Stimulated activated CD8-positive, alpha-beta memory T cell treated with anti-CD3 and anti-CD28 coated beads, Interleukin-12 subunit alpha, Interleukin-12 subunit beta, amount 100 ng/mL, for 24 hours (primary cell): ENCODE measurements at regions not wholly inside any gene's neighbourhood (a gene's known extent, or its start where the extent isn't known, plus 50 kb on each side); places are given as distances from the start of the nearest gene placed in this dataset.
"Not testable (repeated sequence)": the region's sequence is repeated elsewhere in the genome, so short reads cannot be mapped to it uniquely, and the experiment has no call there.

Source experiments
- DNase-seq: peaks from one replicate; pipeline ENCODE4 v3.0.0-alpha.2; 2020; ENCODE audit errors: extremely low read depth

- no peak for DNase-seq
Measured at GRCh38 chr4:1572964-1573720, 111.0 kb downstream of the FAM53A start.

GRCh38 chr4:1572521-1572920, 111.6 kb downstream of the FAM53A start:
- no peak for DNase-seq

GRCh38 chr4:1572010-1572385, 112.1 kb downstream of the FAM53A start:
- no peak for DNase-seq

GRCh38 chr4:1571165-1572009, 112.7 kb downstream of the FAM53A start:
- no peak for DNase-seq

- DNase-seq, result no peak
Measured at GRCh38 chr4:1570291-1571164, 113.6 kb downstream of the FAM53A start.

GRCh38 chr4:1569461-1570151, 114.5 kb downstream of the FAM53A start:
- DNase-seq, result no peak

- DNase-seq, result no peak
Measured at GRCh38 chr4:1568855-1569460, 115.2 kb downstream of the FAM53A start.

GRCh38 chr4:1567808-1568581, 116.1 kb downstream of the FAM53A start:
- no peak for DNase-seq

GRCh38 chr4:1567519-1567807, 116.7 kb downstream of the FAM53A start:
- DNase-seq, result no peak

GRCh38 chr4:1566838-1567518, 117.1 kb downstream of the FAM53A start:
- no peak for DNase-seq

GRCh38 chr4:1566301-1566837, 117.7 kb downstream of the FAM53A start:
- DNase-seq, result not testable (repeated sequence)

- no peak for DNase-seq
Measured at GRCh38 chr4:1565598-1566295, 118.4 kb downstream of the FAM53A start.

- no peak for DNase-seq
Measured at GRCh38 chr4:1564535-1565375, 119.4 kb downstream of the FAM53A start.

GRCh38 chr4:1563768-1564485, 120.2 kb downstream of the FAM53A start:
- no peak for DNase-seq

- DNase-seq, result no peak
Measured at GRCh38 chr4:1563241-1563640, 120.9 kb downstream of the FAM53A start.

- DNase-seq, result no peak
Measured at GRCh38 chr4:1562771-1563170, 121.3 kb downstream of the FAM53A start.

- no peak for DNase-seq
Measured at GRCh38 chr4:1562371-1562770, 121.7 kb downstream of the FAM53A start.
